ENCODE measurements at regions not wholly inside any gene's neighbourhood (a gene's known extent, or its start where the extent isn't known, plus 50 kb on each side); places are given as distances from the start of the nearest gene placed in this dataset.
"Not testable (repeated sequence)": the region's sequence is repeated elsewhere in the genome, so short reads cannot be mapped to it uniquely, and the experiment has no call there.

DNA sequence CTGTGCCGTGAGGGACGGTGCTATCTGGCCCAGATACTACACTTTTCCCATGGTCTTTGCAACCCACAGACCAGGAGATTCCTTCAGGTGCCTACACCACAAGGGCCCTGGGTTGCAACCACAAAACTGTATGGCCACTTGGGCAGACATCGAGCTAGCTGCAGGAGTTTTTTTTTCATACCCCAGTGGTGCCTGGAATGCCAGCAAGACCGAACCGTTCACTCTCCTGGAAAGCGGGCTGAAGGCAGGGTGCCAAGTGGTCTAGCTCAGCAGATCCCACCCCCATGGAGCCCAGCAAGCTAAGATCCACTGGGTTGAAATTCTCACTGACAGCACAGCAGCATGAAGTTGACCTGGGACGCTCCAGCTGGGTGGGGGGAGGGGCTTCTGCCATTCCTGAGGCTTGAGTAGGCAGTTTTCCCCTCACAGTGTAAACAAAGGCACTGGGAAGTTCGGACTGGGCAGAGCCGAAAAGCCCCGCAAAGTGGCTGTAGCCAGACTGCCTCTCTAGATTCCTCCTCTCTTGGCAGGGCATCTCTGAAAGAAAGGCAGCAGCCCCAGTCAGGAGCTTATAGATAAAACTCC lies 638.9 kb downstream of the SLC16A7 start:
- TF ChIP-seq EZH2phosphoT487, CTCF (IDR thresholded peaks at IDR 0.05): not testable (repeated sequence)
